HCT116 (cell line): ENCODE measurements at regions not wholly inside any gene's neighbourhood (a gene's known extent, or its start where the extent isn't known, plus 50 kb on each side); places are given as distances from the start of the nearest gene placed in this dataset.

Source experiments
- CBX3 ChIP-seq: IDR thresholded peaks from 2 replicates; pipeline ENCODE4 v1.6.1; 2012; ENCODE audit warnings: low read depth
- EZH2 ChIP-seq: fragments of 200-600 bp; sonication (generic); IDR thresholded peaks from 2 replicates; pipeline ENCODE4 v1.6.1; 2017; ENCODE audit warnings: antibody characterized with exemption, mixed run types
- POLR2A ChIP-seq: IDR thresholded peaks from 2 replicates; pipeline ENCODE4 v1.7.0; 2011; ENCODE audit warnings: borderline replicate concordance; ENCODE audit not compliant: insufficient read depth, insufficient read length; ENCODE audit errors: extremely low read depth
- POLR2AphosphoS5 ChIP-seq: IDR thresholded peaks from 2 replicates; pipeline ENCODE4 v1.6.1; 2011; ENCODE audit warnings: mild to moderate bottlenecking, low read depth, low read length, moderate library complexity
- RAD21 ChIP-seq: IDR thresholded peaks from 2 replicates; pipeline ENCODE4 v1.6.1; 2012; ENCODE audit warnings: low read depth, mild to moderate bottlenecking
- SP1 ChIP-seq: IDR thresholded peaks from 2 replicates; pipeline ENCODE4 v1.6.1; 2012; ENCODE audit warnings: low read depth
- TCF7L2 ChIP-seq: IDR thresholded peaks from 2 replicates; pipeline ENCODE4 v1.7.0; 2011; ENCODE audit warnings: borderline replicate concordance, inconsistent platforms; ENCODE audit not compliant: insufficient read depth, insufficient read length; ENCODE audit errors: extremely low read depth
- YY1 ChIP-seq: IDR thresholded peaks from 2 replicates; pipeline ENCODE4 v1.6.1; 2011; ENCODE audit warnings: low read length, low read depth, moderate library complexity, mild to moderate bottlenecking; ENCODE audit not compliant: insufficient replicate concordance; ENCODE audit errors: extremely low read depth
- ZNF274 ChIP-seq: fragments of 200-500 bp; sonication (Bioruptor generic); IDR thresholded peaks from 2 replicates; pipeline ENCODE4 v1.6.1; 2014; ENCODE audit warnings: mild to moderate bottlenecking, low read depth, low read length, inconsistent platforms
- TF ChIP-seq, protein P1 (sequence below), 3 experiments: fragments of 200-600 bp in 1 of 3; sonication (generic) in 1 of 3; IDR thresholded peaks in 2 of 3; conservative IDR thresholded peaks in 1 of 3; 2 replicates each; pipeline ENCODE4 v1.5.1; 2012 to 2017; ENCODE audit warnings: low read depth in 2 of 3, low read length in 2 of 3, antibody characterized with exemption in 1 of 3, borderline replicate concordance in 1 of 3, control low read depth in 1 of 3, mild to moderate bottlenecking in 1 of 3, mixed read lengths in 1 of 3, mixed run types in 1 of 3, moderate library complexity in 1 of 3; ENCODE audit not compliant: insufficient read depth in 1 of 3
- TF ChIP-seq, protein P2 (sequence below): IDR thresholded peaks from 2 replicates; pipeline ENCODE4 v1.6.1; 2012
- TF ChIP-seq, protein P3 (sequence below): IDR thresholded peaks from 2 replicates; pipeline ENCODE4 v1.6.1; 2011; ENCODE audit warnings: mild to moderate bottlenecking, low read length, moderate library complexity; ENCODE audit not compliant: insufficient replicate concordance; ENCODE audit errors: extremely low read depth
- TF ChIP-seq, protein P4 (sequence below): IDR thresholded peaks from 2 replicates; pipeline ENCODE4 v1.6.1; 2012; ENCODE audit warnings: low read depth

DNA sequence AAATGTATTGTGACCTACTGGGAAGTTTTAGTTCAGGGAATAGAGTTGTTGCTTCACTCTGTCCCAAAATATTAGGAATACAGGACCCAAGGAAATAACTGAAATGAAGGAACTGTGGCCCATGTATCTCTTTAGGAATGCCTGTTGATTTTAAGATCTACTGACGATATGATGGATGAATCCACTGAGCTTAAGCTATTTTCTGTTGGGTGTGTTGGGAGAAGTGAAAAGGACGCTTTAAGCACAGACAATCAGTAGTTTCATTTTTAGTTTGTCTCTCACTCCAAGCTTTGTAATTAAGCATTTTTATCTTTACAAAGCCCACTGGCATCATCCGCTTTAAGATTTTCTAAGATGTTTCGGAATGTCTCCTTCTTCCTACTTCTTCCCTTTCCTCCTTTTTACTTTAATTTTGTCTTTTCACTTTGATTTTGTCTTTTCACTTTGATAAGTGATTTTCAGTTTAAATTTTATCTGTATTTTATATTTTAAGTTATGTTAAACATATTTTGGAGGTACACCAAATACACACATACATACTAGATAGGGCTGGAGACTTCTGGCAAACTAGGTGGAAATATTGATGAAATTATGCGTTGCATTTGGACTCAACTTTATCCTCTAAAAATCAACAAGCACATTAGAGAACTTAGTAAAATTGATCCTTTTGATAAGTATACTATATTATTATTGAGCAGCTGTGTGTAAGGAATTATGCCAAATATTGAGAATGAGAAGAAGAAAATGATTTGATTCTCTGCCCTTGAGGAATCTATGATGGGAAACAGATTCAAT lies 52.3 kb upstream of the USP44 start:
- TF ChIP-seq, protein P1, sequence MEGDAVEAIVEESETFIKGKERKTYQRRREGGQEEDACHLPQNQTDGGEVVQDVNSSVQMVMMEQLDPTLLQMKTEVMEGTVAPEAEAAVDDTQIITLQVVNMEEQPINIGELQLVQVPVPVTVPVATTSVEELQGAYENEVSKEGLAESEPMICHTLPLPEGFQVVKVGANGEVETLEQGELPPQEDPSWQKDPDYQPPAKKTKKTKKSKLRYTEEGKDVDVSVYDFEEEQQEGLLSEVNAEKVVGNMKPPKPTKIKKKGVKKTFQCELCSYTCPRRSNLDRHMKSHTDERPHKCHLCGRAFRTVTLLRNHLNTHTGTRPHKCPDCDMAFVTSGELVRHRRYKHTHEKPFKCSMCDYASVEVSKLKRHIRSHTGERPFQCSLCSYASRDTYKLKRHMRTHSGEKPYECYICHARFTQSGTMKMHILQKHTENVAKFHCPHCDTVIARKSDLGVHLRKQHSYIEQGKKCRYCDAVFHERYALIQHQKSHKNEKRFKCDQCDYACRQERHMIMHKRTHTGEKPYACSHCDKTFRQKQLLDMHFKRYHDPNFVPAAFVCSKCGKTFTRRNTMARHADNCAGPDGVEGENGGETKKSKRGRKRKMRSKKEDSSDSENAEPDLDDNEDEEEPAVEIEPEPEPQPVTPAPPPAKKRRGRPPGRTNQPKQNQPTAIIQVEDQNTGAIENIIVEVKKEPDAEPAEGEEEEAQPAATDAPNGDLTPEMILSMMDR (IDR thresholded peaks at IDR 0.05 in 2 of 3, conservative IDR thresholded peaks at IDR 0.05 in 1 of 3; ENCODE audit: borderline replicate concordance in 1 of 3, insufficient read depth in 1 of 3, low read depth in 2 of 3, low read length in 2 of 3) = no peak
- TF ChIP-seq RAD21 (no peak), POLR2A (no peak), YY1 (no peak), POLR2AphosphoS5 (no peak), EZH2 (no peak), SP1 (no peak), ZNF274 (no peak), CBX3 (no peak), TCF7L2 (no peak)
- TF ChIP-seq, protein P2, sequence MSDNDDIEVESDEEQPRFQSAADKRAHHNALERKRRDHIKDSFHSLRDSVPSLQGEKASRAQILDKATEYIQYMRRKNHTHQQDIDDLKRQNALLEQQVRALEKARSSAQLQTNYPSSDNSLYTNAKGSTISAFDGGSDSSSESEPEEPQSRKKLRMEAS = no peak
- TF ChIP-seq, protein P3, sequence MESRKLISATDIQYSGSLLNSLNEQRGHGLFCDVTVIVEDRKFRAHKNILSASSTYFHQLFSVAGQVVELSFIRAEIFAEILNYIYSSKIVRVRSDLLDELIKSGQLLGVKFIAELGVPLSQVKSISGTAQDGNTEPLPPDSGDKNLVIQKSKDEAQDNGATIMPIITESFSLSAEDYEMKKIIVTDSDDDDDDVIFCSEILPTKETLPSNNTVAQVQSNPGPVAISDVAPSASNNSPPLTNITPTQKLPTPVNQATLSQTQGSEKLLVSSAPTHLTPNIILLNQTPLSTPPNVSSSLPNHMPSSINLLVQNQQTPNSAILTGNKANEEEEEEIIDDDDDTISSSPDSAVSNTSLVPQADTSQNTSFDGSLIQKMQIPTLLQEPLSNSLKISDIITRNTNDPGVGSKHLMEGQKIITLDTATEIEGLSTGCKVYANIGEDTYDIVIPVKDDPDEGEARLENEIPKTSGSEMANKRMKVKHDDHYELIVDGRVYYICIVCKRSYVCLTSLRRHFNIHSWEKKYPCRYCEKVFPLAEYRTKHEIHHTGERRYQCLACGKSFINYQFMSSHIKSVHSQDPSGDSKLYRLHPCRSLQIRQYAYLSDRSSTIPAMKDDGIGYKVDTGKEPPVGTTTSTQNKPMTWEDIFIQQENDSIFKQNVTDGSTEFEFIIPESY = no peak
- TF ChIP-seq, protein P4, sequence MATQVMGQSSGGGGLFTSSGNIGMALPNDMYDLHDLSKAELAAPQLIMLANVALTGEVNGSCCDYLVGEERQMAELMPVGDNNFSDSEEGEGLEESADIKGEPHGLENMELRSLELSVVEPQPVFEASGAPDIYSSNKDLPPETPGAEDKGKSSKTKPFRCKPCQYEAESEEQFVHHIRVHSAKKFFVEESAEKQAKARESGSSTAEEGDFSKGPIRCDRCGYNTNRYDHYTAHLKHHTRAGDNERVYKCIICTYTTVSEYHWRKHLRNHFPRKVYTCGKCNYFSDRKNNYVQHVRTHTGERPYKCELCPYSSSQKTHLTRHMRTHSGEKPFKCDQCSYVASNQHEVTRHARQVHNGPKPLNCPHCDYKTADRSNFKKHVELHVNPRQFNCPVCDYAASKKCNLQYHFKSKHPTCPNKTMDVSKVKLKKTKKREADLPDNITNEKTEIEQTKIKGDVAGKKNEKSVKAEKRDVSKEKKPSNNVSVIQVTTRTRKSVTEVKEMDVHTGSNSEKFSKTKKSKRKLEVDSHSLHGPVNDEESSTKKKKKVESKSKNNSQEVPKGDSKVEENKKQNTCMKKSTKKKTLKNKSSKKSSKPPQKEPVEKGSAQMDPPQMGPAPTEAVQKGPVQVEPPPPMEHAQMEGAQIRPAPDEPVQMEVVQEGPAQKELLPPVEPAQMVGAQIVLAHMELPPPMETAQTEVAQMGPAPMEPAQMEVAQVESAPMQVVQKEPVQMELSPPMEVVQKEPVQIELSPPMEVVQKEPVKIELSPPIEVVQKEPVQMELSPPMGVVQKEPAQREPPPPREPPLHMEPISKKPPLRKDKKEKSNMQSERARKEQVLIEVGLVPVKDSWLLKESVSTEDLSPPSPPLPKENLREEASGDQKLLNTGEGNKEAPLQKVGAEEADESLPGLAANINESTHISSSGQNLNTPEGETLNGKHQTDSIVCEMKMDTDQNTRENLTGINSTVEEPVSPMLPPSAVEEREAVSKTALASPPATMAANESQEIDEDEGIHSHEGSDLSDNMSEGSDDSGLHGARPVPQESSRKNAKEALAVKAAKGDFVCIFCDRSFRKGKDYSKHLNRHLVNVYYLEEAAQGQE = no peak
